Retinal pigment epithelial cell (primary cell): ENCODE measurements at regions not wholly inside any gene's neighbourhood (a gene's known extent, or its start where the extent isn't known, plus 50 kb on each side); places are given as distances from the start of the nearest gene placed in this dataset.
A peak's percentile ranks its signal among the peaks of the same experiment; 100 is the strongest.
"Not testable (repeated sequence)": the region's sequence is repeated elsewhere in the genome, so short reads cannot be mapped to it uniquely, and the experiment has no call there.

Experiments
- DNase-seq: peaks from one replicate; pipeline ENCODE4 v3.0.0-alpha.2; 2010; ENCODE audit warnings: low read depth
- H3K4me3 ChIP-seq: 2 replicates; pipeline ENCODE4 v1.5.1; 2011; ENCODE audit warnings: mild to moderate bottlenecking, low read length, control low read depth, moderate library complexity
- CTCF ChIP-seq: conservative IDR thresholded peaks from 2 replicates; pipeline ENCODE4 v1.5.1; 2011; ENCODE audit warnings: low read depth, low read length, control low read depth, inconsistent platforms

GRCh38 chr10:6985644-6986043 lies 405.6 kb upstream of the PRKCQ start:
- TF ChIP-seq CTCF: no peak
- no peak overlapping the region for H3K4me3 ChIP-seq
- no peak for DNase-seq

- no peak overlapping the region for H3K4me3 ChIP-seq
- DNase-seq: no peak
- no peak for TF ChIP-seq CTCF
Observed at GRCh38 chr10:6984971-6985370, 404.9 kb upstream of the PRKCQ start.

GRCh38 chr10:6984016-6984415 lies 403.9 kb upstream of the PRKCQ start:
- not testable (repeated sequence) for H3K4me3 ChIP-seq, DNase-seq

- no peak overlapping the region for H3K4me3 ChIP-seq
- no peak for TF ChIP-seq CTCF
- no peak for DNase-seq
Observed at GRCh38 chr10:6980353-6980752, 400.3 kb upstream of the PRKCQ start.

GRCh38 chr10:6979371-6979770 lies 399.3 kb upstream of the PRKCQ start:
- no peak overlapping the region for H3K4me3 ChIP-seq
- no peak for TF ChIP-seq CTCF
- no peak for DNase-seq

- no peak for DNase-seq
- no peak overlapping the region for H3K4me3 ChIP-seq
- TF ChIP-seq CTCF: no peak
Observed at GRCh38 chr10:6978187-6978627, 398.1 kb upstream of the PRKCQ start.

- H3K4me3 ChIP-seq: peak overlapping the region; percentile 10
- DNase-seq: peak; percentile 51
- no peak for TF ChIP-seq CTCF
Observed at GRCh38 chr10:6977398-6978186, 397.5 kb upstream of the PRKCQ start.
